WTC11 (cell line): ENCODE measurements at regions not wholly inside any gene's neighbourhood (a gene's known extent, or its start where the extent isn't known, plus 50 kb on each side); places are given as distances from the start of the nearest gene placed in this dataset.

ENCODE experiments used
- ATAC-seq: fragments of 200-7000 bp; cut with Tn5 transposase; 2 replicates; pipeline ENCODE4 v1.10.0; 2021; ENCODE audit warnings: mild to moderate bottlenecking, moderate library complexity
- CTCF ChIA-PET: fragments of 300-600 bp; sonication (Branson Sonifier 250); formaldehyde crosslinking; loops from one replicate; lab custom pipeline; 2021; ENCODE audit warnings: antibody characterized with exemption; lab: Charles Lee
- POLR2A ChIA-PET: fragments of 350-600 bp; sonication (Branson Sonifier 250); formaldehyde crosslinking; loops from one replicate; lab custom pipeline; 2021; ENCODE audit warnings: antibody characterized with exemption; lab: Charles Lee
- DNase-seq: peaks from one replicate; pipeline ENCODE4 v3.0.0; 2021; ENCODE audit warnings: low spot score
- H3K27ac Mint-ChIP-seq: 2 replicates; pipeline ENCODE4 v1.8.0; 2021; ENCODE audit warnings: mixed read lengths
- H3K27me3 Mint-ChIP-seq: 2 replicates; pipeline ENCODE4 v1.8.0; 2021; ENCODE audit warnings: low read depth, mild to moderate bottlenecking, moderate library complexity, mixed read lengths
- H3K36me3 Mint-ChIP-seq: 2 replicates; pipeline ENCODE4 v1.8.0; 2021; ENCODE audit warnings: mixed read lengths
- H3K4me1 Mint-ChIP-seq: 2 replicates; pipeline ENCODE4 v1.8.0; 2022; ENCODE audit warnings: mixed read lengths
- H3K4me3 Mint-ChIP-seq: 2 replicates; pipeline ENCODE4 v1.8.0; 2021; ENCODE audit warnings: mild to moderate bottlenecking, moderate library complexity, mixed read lengths
- H3K9me3 Mint-ChIP-seq: 2 replicates; pipeline ENCODE4 v1.8.0; 2021; ENCODE audit warnings: mixed read lengths
- CBFB ChIP-seq: sonication (generic); formaldehyde crosslinking; IDR thresholded peaks from 2 replicates; pipeline ENCODE4 v1.8.1; 2022; ENCODE audit warnings: mild to moderate bottlenecking, low read depth, missing genetic modification reagents
- CREB1 ChIP-seq: sonication (generic); formaldehyde crosslinking; IDR thresholded peaks from 2 replicates; pipeline ENCODE4 v1.8.0; 2023; ENCODE audit warnings: mild to moderate bottlenecking, missing genetic modification reagents
- ESRRA ChIP-seq: sonication (generic); formaldehyde crosslinking; IDR thresholded peaks from 2 replicates; pipeline ENCODE4 v1.8.1; 2022; ENCODE audit warnings: mild to moderate bottlenecking, missing genetic modification reagents, borderline replicate concordance
- FOXK1 ChIP-seq: sonication (generic); formaldehyde crosslinking; IDR thresholded peaks from 2 replicates; pipeline ENCODE4 v1.8.0; 2022; ENCODE audit warnings: mild to moderate bottlenecking, moderate library complexity, missing genetic modification reagents
- FOXP1 ChIP-seq: sonication (generic); formaldehyde crosslinking; IDR thresholded peaks from 2 replicates; pipeline ENCODE4 v1.8.0; 2022; ENCODE audit warnings: missing genetic modification reagents, mild to moderate bottlenecking, moderate library complexity, borderline replicate concordance
- GABPB1 ChIP-seq: sonication (generic); formaldehyde crosslinking; IDR thresholded peaks from 2 replicates; pipeline ENCODE4 v1.8.1; 2023; ENCODE audit warnings: mild to moderate bottlenecking, missing genetic modification reagents
- IRF2 ChIP-seq: sonication (generic); formaldehyde crosslinking; IDR thresholded peaks from 2 replicates; pipeline ENCODE4 v1.8.0; 2022; ENCODE audit warnings: low read depth, missing genetic modification reagents, borderline replicate concordance
- MYBL2 ChIP-seq: sonication (generic); formaldehyde crosslinking; IDR thresholded peaks from 2 replicates; pipeline ENCODE4 v1.8.1; 2023; ENCODE audit warnings: mild to moderate bottlenecking, moderate library complexity, missing genetic modification reagents
- NFATC4 ChIP-seq: fragments of 250-450 bp; sonication (Bioruptor Pico); IDR thresholded peaks from 2 replicates; pipeline ENCODE4 v1.9.0; 2021; ENCODE audit warnings: mild to moderate bottlenecking
- NFE2L1 ChIP-seq: sonication (generic); formaldehyde crosslinking; IDR thresholded peaks from 2 replicates; pipeline ENCODE4 v1.8.1; 2023; ENCODE audit warnings: missing genetic modification reagents
- NR2C2 ChIP-seq: sonication (generic); formaldehyde crosslinking; IDR thresholded peaks from 2 replicates; pipeline ENCODE4 v1.8.0; 2022; ENCODE audit warnings: mild to moderate bottlenecking, missing genetic modification reagents
- OVOL2 ChIP-seq: fragments of 250-450 bp; sonication (Bioruptor Pico); IDR thresholded peaks from 2 replicates; pipeline ENCODE4 v1.9.0; 2021; ENCODE audit warnings: mild to moderate bottlenecking, borderline replicate concordance
- SP1 ChIP-seq: sonication (generic); formaldehyde crosslinking; conservative IDR thresholded peaks from 2 replicates; pipeline ENCODE4 v1.8.1; 2022; ENCODE audit warnings: missing genetic modification reagents
- TP53 ChIP-seq: sonication (generic); formaldehyde crosslinking; IDR thresholded peaks from 2 replicates; pipeline ENCODE4 v1.8.1; 2023; ENCODE audit warnings: mild to moderate bottlenecking, missing genetic modification reagents
- ZNF121 ChIP-seq: sonication (generic); formaldehyde crosslinking; IDR thresholded peaks from 2 replicates; pipeline ENCODE4 v1.8.0; 2023; ENCODE audit warnings: missing genetic modification reagents
- ZNF219 ChIP-seq: sonication (generic); formaldehyde crosslinking; IDR thresholded peaks from 2 replicates; pipeline ENCODE4 v1.8.0; 2023; ENCODE audit warnings: missing genetic modification reagents, mild to moderate bottlenecking, borderline replicate concordance
- ZNF263 ChIP-seq: sonication (generic); formaldehyde crosslinking; IDR thresholded peaks from 2 replicates; pipeline ENCODE4 v1.8.1; 2022; ENCODE audit warnings: low read depth, mild to moderate bottlenecking, moderate library complexity, missing genetic modification reagents
- ZNF317 ChIP-seq: sonication (generic); formaldehyde crosslinking; IDR thresholded peaks from 2 replicates; pipeline ENCODE4 v1.8.1; 2023; ENCODE audit warnings: low read depth, mild to moderate bottlenecking, moderate library complexity, missing genetic modification reagents, borderline replicate concordance
- ZNF671 ChIP-seq: fragments of 250-450 bp; sonication (Bioruptor Pico); IDR thresholded peaks from 2 replicates; pipeline ENCODE4 v1.8.0; 2021; ENCODE audit warnings: mild to moderate bottlenecking
- TF ChIP-seq, protein P1 (sequence below): fragments of 250-450 bp; sonication (Bioruptor Pico); IDR thresholded peaks from 2 replicates; pipeline ENCODE4 v1.9.0; 2021; ENCODE audit warnings: mild to moderate bottlenecking
- TF ChIP-seq, protein P2 (sequence below): sonication (generic); formaldehyde crosslinking; IDR thresholded peaks from 2 replicates; pipeline ENCODE4 v1.8.1; 2023; ENCODE audit warnings: mild to moderate bottlenecking, missing genetic modification reagents
- TF ChIP-seq, protein P3 (sequence below): sonication (generic); formaldehyde crosslinking; IDR thresholded peaks from 2 replicates; pipeline ENCODE4 v1.8.0; 2022; ENCODE audit warnings: mild to moderate bottlenecking, missing genetic modification reagents
- TF ChIP-seq, protein P4 (sequence below): fragments of 250-450 bp; sonication (Bioruptor Pico); IDR thresholded peaks from 2 replicates; pipeline ENCODE4 v1.9.0; 2021; ENCODE audit warnings: mild to moderate bottlenecking
- TF ChIP-seq, protein P5 (sequence below): fragments of 250-450 bp; sonication (Bioruptor Pico); IDR thresholded peaks from 2 replicates; pipeline ENCODE4 v1.9.0; 2021; ENCODE audit warnings: mild to moderate bottlenecking, borderline replicate concordance
- TF ChIP-seq, protein P6 (sequence below): fragments of 250-450 bp; sonication (Bioruptor Pico); IDR thresholded peaks from 2 replicates; pipeline ENCODE4 v2.1.2; 2022; ENCODE audit warnings: mild to moderate bottlenecking, moderate library complexity

DNA sequence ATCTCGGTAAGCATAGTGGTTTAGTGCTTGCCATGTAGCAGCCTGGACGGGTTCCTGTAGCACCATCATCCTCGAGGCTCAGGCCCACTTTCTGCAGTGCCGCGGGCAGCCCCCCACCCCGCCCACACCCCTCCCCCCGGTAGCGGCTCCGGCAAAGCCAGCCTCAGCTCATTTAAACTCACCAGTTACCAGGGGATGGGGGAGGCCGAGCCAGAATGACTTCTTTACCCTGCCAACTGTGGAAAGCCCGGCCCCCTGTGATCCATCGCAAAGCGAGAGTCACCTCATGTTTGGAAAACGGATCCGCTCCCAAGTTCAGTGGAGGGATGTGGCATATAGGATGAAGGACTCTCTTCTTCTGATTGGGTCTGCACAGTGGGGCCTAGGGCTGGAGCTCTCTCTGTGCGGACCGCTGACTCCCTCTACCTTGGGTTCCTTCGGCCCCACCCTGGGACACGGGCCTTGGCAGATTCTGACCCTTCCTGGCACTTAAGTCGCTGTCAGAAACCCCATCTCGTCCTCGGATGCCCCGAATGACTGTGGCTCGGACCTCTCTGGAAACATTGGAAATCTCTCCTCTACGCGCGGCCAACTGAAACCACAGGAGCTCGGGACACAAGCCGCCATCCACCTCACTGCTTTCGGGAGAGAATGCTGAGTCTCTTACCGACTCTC lies 337.8 kb upstream of the DEFB115 start:
- Mint-ChIP-seq H3K4me1 (peaks cover 11% of the 10 kb centered on the region), H3K27me3 (no peaks in the 10 kb centered on the region; the same call in none of the 2 replicates), H3K27ac (no peak overlapping the region), H3K36me3 (peaks cover 30% of the 10 kb centered on the region), H3K9me3 (peaks cover 25% of the 10 kb centered on the region), H3K4me3 (no peak overlapping the region)
- CTCF ChIA-PET: no interaction called here
- TF ChIP-seq NR2C2 (CRISPR knock-in tag): no peak
- TF ChIP-seq SP1: no peak
- no peak for TF ChIP-seq ZNF671 (CRISPR knock-in tag)
- no peak for TF ChIP-seq CBFB
- no peak for TF ChIP-seq ESRRA (CRISPR knock-in tag)
- TF ChIP-seq TP53: no peak
- TF ChIP-seq IRF2 (CRISPR knock-in tag): no peak
- no peak for TF ChIP-seq NFATC4
- TF ChIP-seq, protein P1, sequence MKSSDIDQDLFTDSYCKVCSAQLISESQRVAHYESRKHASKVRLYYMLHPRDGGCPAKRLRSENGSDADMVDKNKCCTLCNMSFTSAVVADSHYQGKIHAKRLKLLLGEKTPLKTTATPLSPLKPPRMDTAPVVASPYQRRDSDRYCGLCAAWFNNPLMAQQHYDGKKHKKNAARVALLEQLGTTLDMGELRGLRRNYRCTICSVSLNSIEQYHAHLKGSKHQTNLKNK (CRISPR knock-in tag): no peak
- no peak for TF ChIP-seq FOXP1 (CRISPR knock-in tag)
- ATAC-seq (no peak), DNase-seq (no peak)
- POLR2A ChIA-PET: no interaction called here

DNA sequence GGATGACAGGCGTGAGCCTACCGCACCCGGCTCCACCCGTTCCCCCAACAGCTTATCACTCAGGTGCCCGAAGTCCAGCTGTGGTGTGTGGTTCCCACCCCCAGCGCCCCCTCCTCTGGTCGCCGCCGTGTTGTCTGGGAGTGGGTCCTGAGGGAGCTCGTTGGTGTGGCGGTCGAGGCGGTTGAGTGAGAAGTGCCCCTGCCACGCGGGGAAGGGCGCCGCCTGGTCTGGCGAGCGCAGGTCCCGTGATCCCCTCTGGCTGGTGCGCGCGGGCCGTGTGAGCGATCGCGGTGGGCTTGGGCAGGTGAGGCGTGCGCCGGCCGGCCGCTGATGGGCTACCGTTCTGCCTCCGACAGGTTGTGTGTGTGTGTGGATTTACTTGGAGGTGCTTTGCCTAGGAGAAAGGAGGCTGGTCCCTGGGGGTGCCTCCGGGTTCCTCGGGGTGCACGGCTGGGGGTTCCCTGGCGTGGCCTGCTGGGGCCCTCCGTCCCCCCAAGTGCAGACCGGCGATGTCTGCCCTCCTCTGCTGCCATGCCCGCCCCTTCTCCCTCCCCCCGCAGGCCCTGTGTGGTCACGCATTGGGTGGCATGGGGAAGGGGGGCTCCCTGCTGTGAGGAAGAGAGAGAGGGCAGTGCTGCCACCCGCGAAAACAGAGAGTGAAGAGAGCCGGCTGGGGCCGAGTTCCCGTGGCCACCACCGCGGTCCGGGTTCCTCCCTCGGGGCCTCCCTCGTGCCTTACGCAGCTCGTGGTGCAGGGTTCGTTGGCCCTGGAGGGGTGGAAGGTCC lies 336.0 kb upstream of the DEFB115 start:
- Mint-ChIP-seq H3K4me1 (peaks cover 5% of the 10 kb centered on the region; the same call in 1 of the 2 replicates), H3K27me3 (peaks cover 11% of the 10 kb centered on the region), H3K27ac (no peak overlapping the region)

More for the DNA sequence above, 336.0 kb upstream of the DEFB115 start:
- DNase-seq: no peak
- TF ChIP-seq GABPB1 (CRISPR knock-in tag) (no peak), ZNF671 (CRISPR knock-in tag) (no peak), NR2C2 (CRISPR knock-in tag) (no peak), ZNF121 (CRISPR knock-in tag) (no peak), ZNF219 (CRISPR knock-in tag) (no peak), ZNF317 (CRISPR knock-in tag) (no peak), TP53 (no peak), CREB1 (CRISPR knock-in tag) (no peak), FOXK1 (CRISPR knock-in tag) (no peak), OVOL2 (no peak), ZNF263 (CRISPR knock-in tag) (no peak), IRF2 (CRISPR knock-in tag) (no peak), NFE2L1 (CRISPR knock-in tag) (no peak), MYBL2 (CRISPR knock-in tag) (no peak)
- TF ChIP-seq, protein P2, sequence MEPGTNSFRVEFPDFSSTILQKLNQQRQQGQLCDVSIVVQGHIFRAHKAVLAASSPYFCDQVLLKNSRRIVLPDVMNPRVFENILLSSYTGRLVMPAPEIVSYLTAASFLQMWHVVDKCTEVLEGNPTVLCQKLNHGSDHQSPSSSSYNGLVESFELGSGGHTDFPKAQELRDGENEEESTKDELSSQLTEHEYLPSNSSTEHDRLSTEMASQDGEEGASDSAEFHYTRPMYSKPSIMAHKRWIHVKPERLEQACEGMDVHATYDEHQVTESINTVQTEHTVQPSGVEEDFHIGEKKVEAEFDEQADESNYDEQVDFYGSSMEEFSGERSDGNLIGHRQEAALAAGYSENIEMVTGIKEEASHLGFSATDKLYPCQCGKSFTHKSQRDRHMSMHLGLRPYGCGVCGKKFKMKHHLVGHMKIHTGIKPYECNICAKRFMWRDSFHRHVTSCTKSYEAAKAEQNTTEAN: no peak
- TF ChIP-seq, protein P3, sequence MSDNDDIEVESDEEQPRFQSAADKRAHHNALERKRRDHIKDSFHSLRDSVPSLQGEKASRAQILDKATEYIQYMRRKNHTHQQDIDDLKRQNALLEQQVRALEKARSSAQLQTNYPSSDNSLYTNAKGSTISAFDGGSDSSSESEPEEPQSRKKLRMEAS: no peak
- TF ChIP-seq, protein P4, sequence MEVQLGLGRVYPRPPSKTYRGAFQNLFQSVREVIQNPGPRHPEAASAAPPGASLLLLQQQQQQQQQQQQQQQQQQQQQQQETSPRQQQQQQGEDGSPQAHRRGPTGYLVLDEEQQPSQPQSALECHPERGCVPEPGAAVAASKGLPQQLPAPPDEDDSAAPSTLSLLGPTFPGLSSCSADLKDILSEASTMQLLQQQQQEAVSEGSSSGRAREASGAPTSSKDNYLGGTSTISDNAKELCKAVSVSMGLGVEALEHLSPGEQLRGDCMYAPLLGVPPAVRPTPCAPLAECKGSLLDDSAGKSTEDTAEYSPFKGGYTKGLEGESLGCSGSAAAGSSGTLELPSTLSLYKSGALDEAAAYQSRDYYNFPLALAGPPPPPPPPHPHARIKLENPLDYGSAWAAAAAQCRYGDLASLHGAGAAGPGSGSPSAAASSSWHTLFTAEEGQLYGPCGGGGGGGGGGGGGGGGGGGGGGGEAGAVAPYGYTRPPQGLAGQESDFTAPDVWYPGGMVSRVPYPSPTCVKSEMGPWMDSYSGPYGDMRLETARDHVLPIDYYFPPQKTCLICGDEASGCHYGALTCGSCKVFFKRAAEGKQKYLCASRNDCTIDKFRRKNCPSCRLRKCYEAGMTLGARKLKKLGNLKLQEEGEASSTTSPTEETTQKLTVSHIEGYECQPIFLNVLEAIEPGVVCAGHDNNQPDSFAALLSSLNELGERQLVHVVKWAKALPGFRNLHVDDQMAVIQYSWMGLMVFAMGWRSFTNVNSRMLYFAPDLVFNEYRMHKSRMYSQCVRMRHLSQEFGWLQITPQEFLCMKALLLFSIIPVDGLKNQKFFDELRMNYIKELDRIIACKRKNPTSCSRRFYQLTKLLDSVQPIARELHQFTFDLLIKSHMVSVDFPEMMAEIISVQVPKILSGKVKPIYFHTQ (CRISPR knock-in tag): no peak
- TF ChIP-seq, protein P5, sequence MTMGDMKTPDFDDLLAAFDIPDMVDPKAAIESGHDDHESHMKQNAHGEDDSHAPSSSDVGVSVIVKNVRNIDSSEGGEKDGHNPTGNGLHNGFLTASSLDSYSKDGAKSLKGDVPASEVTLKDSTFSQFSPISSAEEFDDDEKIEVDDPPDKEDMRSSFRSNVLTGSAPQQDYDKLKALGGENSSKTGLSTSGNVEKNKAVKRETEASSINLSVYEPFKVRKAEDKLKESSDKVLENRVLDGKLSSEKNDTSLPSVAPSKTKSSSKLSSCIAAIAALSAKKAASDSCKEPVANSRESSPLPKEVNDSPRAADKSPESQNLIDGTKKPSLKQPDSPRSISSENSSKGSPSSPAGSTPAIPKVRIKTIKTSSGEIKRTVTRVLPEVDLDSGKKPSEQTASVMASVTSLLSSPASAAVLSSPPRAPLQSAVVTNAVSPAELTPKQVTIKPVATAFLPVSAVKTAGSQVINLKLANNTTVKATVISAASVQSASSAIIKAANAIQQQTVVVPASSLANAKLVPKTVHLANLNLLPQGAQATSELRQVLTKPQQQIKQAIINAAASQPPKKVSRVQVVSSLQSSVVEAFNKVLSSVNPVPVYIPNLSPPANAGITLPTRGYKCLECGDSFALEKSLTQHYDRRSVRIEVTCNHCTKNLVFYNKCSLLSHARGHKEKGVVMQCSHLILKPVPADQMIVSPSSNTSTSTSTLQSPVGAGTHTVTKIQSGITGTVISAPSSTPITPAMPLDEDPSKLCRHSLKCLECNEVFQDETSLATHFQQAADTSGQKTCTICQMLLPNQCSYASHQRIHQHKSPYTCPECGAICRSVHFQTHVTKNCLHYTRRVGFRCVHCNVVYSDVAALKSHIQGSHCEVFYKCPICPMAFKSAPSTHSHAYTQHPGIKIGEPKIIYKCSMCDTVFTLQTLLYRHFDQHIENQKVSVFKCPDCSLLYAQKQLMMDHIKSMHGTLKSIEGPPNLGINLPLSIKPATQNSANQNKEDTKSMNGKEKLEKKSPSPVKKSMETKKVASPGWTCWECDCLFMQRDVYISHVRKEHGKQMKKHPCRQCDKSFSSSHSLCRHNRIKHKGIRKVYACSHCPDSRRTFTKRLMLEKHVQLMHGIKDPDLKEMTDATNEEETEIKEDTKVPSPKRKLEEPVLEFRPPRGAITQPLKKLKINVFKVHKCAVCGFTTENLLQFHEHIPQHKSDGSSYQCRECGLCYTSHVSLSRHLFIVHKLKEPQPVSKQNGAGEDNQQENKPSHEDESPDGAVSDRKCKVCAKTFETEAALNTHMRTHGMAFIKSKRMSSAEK (CRISPR knock-in tag): no peak
- TF ChIP-seq, protein P6, sequence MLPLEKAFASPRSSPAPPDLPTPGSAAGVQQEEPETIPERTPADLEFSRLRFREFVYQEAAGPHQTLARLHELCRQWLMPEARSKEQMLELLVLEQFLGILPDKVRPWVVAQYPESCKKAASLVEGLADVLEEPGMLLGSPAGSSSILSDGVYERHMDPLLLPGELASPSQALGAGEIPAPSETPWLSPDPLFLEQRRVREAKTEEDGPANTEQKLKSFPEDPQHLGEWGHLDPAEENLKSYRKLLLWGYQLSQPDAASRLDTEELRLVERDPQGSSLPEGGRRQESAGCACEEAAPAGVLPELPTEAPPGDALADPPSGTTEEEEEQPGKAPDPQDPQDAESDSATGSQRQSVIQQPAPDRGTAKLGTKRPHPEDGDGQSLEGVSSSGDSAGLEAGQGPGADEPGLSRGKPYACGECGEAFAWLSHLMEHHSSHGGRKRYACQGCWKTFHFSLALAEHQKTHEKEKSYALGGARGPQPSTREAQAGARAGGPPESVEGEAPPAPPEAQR (CRISPR knock-in tag): no peak
- TF ChIP-seq, all 79 proteins: peak for 0
- Mint-ChIP-seq H3K4me3 (no peak overlapping the region), H3K9me3 (peaks cover 43% of the 10 kb centered on the region), H3K36me3 (peaks cover 48% of the 10 kb centered on the region)
- ChIA-PET POLR2A (no interaction called here), CTCF (no interaction called here)
- ATAC-seq: no peak
